HG03280 (cell line): ENCODE measurements at regions not wholly inside any gene's neighbourhood (a gene's known extent, or its start where the extent isn't known, plus 50 kb on each side); places are given as distances from the start of the nearest gene placed in this dataset.
"Not testable (repeated sequence)": the region's sequence is repeated elsewhere in the genome, so short reads cannot be mapped to it uniquely, and the experiment has no call there.

Experiments used
- ATAC-seq: cut with Tn5 transposase; IDR thresholded peaks from one replicate; pipeline ENCODE4 v1.9.1; 2021; ENCODE audit warnings: mild to moderate bottlenecking, moderate library complexity; ENCODE audit not compliant: unreplicated experiment

DNA sequence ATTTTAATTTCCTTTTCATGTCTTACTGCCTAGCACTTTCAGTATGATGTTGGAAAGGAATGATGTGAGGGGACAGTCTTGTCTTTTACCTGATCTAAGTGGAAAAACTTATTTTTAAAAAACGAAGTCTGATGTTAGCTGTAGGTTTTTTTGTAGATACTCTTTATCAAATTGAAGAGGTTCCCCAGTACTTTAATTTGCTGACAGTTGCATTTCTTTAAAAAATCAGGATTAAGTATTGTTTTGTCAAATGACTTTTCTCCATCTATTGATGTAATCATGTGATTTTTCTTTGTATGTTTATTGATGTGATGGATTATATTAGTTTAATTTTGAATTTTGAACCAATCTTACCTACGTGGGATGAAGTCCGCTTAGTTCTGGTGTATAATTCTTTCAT, 568.4 kb upstream of the AGA start:
- ATAC-seq: no peak

DNA sequence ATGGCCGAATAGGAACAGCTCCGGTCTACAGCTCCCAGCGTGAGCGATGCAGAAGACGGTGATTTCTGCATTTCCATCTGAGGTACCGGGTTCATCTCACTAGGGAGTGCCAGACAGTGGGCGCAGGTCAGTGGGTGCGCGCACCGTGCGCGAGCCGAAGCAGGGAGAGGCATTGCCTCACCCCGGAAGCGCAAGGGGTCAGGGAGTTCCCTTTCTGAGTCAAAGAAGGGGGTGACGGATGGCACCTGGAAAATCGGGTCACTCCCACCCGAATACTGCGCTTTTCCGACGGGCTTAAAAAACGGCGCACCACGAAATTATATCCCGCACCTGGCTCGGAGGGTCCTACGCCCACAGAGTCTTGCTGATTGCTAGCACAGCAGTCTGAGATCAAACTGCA, 572.8 kb upstream of the AGA start:
- ATAC-seq: not testable (repeated sequence)

DNA sequence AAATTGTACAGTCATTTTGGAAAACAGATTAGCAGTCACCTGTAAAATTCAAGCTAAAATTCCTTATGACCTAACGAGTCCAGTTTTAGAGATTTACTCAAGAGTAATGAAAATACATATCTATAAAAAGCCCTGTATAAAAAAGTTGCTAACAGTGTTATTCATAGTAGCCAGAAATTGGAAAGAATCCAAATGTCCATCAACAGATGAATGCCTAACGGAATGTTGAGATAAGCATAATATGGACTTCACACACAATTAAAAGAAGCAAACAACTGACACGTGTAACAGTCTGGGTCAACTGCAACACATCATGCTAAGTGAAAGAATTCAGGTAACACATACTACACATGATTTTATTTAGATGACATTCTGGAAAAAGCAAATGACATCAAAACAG, 584.8 kb upstream of the AGA start:
- ATAC-seq: no peak

DNA sequence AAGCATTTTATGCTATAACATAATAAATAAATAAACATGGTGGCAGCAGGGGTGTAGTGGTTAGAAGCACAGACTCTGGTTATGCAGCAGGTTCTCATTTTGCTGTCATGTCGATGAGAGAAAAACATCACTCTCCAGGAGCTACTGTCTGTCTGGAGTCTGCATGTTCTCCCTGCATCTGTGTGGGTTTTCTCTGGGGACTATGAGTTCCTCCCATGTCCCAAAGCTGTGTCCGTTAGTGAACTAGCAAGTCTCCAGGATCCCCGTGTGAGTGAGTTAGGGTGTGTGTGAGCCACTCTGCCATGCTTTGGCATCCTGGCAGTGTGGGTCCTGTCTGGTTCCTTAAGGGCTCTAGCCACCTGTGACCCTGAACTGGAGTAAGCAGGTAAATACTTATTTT, 585.6 kb upstream of the AGA start:
- no peak for ATAC-seq

DNA sequence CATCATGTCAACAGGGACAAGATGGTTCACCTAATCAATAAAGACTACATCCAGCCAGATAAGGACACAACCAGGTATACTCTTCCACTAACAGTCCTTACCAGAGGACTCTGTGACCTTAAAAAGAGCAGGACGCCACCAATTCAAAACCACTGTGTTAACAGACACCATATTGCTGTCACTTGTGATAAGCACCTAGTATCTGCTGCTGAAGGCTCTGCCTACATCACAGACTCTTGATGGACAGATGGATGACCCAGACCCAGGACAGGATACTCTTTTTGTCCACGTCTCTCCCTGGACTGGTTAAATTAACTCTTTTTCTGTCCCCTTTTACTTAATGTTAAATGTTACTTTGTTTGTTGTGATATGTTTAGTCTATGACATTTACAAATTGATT, 586.2 kb upstream of the AGA start:
- ATAC-seq: no peak

DNA sequence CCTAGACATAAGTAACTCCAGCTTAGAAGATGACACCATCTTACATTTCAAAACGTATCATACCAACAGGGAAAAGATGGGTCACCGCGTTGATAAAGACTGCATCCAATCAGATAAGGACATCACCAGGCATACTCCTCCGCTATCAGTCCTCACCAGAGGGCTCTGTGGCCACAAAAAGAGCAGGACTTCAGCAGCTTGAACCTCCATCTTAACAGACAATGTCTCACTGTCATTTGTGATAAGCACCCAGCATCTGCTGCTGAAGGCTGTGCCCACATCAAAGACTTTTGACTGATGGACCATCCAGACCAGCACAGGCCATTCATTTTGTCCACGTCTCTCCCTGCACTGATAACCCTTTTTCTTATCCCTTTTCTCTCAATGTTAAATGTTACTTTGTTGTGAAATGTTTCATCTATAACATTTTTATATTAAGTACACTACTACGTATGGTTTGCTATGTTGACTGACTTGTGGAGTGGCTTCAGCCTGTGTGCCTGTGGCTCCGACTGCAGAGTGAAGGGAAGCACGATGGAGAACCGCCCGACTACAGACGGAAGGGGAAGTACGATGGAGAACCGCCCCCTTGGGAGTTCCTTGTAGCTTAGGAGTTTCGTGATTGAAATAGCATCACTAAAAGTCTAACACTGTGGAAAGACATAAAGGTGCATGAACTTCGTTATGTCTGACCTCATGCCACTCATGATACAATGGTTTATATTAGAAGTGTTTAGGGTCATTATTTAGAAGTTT, 595.4 kb upstream of the AGA start:
- ATAC-seq: no peak

DNA sequence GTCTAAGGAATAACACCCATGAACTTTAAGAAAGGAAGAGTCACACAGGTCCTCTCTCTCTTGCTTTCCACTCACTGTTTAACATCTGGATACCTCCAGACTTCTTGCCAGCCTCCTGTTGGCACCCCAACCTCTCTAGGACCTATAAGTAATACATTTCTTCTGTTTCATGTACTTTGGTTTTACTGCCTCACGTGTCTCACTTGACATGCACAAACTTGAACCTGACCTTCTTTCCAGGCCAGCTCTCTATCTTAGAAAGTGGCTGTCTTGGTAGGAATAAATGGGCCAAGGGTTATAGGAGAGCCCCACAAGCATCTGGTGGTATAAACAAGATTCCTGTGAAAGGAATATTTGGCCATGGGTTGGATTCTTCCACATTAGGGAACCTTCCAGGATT, 614.8 kb upstream of the AGA start:
- ATAC-seq: no peak

DNA sequence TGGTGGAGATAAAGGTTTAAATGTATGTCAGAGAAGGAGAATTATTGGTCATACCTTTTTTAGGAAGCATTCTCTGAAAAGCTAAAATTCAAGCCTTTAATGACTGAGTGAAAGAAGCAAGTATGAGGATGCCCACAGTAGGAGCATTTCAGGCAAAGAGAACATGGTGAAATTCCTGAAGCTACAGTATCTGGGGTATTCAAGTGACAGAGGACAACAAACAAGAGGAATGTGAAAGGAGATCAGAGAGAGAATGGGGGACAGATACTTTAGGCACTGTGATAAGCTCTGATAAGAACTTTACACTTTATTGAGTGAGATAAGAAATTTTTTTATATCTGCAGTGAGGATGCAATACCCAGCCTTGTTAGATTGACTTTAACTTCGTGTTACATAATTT, 621.3 kb upstream of the AGA start:
- no peak for ATAC-seq

DNA sequence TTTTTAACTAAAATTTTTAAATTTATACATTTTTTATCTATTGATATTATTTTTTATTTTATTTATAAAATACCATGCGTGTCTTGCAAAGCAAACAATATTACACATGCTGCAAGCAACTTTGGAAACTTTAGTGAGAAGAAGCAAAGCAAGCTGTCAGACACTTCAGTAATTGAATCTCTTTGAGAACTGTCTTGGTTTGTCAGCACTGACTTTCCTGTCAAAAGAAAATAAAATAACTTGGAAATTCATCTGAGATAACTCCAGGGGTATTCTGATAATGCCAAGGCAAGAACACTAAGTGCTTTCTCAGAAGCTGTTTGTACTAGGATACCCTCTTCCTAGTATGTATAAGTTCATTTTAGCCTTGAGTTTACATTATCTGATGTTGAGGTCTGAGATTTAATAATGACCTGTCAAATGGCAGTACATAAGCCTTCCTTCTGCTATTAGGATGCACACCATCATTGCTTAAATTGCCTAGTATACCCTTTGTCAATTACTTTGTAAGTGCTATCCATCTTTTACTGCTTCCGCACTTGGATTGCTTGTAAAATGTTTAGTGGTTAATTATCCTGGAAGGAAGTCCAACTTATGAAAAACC, 624.2 kb upstream of the AGA start:
- ATAC-seq: no peak

DNA sequence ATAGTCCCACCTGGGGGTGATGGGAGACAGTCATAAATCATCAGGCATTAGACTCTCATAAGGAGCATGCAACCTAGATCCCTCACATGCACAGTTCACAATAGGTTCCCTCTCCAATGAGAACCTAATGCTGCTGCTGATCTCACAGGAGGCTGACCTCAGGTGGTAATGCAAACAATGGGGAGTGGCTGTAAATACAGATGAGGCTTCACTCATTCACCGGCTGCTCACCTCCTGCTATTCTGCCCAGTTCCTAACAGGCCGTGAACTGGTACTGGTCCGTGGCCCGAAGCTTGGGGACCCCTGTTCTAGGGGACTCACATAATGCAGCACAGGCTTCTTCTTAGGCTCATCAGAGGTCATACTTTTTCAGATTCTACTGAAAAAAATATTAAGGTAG, 625.9 kb upstream of the AGA start:
- ATAC-seq: no peak

DNA sequence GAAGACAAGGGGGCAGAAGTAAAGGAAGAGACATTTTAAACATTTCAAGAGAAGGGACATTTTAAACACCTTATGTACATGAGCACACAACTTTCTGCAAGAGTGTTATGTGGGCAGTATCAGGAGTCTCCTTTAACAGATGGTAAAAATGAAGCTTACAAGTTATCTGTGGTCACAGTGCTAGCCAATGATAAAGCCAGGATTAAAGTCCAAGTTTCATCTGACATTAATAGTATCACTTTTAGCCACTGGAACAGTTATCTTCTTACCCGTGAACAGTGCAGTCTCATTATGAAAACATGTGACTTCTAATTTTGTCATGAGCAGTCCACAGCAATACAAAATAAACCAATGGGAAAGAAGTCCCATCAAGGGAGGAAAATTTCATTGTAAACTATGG, 627.9 kb upstream of the AGA start:
- ATAC-seq: no peak

DNA sequence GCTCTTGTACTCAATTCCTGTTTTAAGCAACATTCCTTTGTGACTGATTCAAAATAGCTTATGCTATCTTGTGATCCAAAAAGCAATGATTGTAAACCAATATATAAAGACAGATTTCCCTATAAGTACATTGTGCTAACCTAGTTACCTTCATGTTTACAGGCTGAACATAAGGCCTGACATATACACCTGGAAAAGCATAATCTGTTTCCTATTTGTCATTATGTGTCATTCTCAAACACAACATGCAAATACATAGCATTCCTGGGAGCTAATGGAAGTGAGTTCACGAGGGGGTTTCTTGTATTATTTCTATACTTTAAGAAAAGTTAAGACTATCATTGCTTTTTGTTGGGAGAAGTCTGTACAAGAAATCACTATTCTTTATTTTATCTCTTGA, 638.1 kb upstream of the AGA start:
- ATAC-seq: no peak

DNA sequence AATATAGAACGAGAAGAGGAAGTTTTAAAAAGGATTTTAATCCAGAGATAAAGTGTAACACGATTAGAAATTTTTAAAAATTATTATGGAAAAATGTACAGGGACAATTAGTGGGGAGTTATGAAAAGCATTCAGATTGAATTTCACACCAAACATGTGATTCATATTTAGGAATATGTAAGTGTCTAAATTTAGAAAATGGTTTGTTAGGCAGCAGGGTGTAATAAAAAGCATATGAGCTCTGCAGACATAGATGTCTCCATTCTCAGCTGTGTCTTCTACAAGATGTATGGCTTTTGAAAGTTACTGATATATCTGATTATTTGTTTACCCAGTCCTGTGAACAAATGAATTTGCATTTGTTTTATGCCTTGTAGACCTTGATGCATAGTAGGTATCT, 638.9 kb upstream of the AGA start:
- ATAC-seq: no peak

DNA sequence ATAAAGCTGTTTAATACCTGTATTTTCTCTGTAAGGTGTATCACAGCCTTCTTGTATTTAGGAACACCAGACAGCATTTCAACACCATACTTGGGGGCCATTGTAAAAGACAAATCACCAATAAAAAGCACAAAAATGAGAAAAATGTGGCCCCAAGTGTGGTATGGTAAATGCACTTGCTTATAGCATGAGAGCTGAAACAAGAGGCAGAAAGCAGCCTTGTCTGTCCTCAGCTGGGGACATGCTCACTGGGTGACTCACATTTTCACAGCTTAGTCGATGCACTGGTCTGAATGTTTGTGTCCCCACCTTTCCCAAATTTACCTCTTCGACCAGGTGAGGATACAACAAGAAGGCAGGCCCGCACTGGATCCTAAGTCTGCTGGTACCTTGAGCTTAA, 639.7 kb upstream of the AGA start:
- ATAC-seq: no peak

DNA sequence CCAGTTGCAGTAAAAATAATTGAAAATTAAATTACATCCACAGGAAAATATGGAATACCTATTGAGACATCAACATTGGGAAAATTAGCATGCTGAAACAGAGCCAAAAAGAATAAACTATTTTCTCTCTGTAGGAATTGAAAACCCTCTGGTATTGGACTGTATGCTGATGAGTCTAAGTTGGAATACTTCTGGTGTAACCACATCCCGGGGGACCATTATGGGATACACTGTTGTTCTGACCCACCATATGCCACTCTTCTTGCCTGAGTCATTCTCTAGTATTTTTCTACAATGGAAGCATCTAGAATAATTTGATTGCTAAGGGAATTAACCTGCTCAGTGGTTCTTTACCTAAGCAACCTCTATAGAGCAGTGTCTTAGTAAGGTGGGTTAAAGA, 640.7 kb upstream of the AGA start:
- no peak for ATAC-seq

DNA sequence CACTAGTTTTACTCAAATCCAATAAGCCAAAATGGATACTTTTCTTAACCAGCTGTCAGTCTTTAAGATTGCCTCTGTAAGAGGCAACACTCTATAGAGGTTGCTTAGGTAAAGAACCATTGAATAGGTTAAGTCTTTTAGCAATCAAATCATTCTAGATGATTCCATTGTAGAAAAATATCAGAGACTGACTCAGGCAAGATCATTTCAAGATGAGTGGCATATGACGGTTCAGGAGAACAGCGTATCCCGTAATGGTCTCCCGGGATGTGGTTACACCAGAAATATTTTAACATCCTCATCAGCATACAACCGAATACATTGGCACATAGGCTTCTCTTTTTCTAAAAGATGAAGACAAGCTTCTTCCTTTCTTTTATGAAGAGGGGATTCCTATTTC, 641.7 kb upstream of the AGA start:
- ATAC-seq: no peak

DNA sequence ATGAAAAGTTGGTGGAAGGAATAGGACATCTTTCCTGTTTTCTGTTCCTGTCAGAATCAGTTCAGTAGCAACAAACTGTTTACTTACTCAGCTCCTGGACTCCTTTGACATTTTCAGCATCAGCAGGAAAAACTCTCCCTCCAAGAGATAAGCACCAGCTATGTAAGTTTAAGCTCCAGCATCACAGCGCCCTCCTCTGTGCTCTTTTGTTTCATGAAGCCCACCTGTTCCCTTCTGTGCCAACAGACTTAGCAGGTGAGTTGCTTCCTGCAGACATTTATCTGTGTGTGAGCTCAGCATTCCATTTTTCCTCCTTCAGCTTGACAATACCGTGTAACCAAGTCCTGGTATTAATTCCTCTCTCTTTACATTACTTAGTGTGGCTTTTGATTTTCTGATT, 644.1 kb upstream of the AGA start:
- no peak for ATAC-seq

DNA sequence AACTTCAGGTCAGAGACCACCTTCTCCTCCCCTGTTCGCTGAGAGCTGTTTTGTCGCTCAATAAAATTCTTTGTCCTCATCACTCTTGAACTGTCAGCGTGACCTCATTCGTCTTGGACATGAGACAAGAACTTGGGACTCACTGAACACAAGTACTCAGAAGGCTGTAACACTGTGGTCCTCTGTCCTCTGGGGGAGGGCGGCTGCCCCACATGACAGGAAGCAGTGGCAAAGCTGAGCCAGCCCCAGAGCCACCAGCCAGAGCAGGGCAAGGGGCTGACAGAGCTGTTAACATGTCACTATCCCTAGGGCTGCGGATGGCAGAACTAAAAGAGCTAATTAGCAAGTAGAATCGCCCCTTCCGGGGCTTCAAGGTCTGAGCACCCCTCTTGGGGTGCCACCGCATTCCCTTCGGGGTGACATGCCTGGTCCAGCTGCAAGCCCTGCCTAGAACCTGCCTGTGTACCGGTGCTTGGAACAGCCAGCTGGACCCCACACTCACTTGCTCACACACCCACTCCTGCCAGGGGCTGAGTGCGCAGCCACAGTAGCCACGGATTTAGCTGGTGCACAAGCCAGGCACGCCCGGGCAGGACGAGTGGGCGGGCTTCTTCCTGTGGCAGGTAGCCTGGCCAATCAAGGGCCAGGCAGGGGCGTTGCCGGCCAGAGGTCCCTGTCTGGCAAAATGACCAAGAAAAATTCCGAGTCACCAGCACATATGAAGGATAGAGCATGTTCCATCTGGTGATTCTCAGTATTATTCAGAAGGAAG, 648.6 kb upstream of the AGA start:
- ATAC-seq: no peak

DNA sequence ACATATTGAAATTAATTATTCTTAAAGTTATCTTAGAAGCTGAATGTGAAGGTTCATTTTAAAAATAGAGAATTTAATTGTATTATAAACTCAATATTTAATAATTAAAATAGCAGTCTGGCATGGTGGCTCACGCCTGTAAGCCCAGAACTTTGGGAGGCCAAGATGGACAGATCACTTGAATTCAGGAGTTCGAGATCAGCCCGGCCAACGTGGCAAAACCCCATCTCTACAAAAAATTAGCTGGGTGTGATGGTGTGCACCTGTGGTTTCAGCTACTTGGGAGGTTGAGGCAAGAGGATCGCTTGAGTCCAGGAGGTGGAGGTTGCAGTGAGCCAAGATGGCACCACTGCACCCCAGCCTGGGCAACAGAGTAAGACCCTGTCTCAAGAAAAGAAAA, 659.9 kb upstream of the AGA start:
- no peak for ATAC-seq

DNA sequence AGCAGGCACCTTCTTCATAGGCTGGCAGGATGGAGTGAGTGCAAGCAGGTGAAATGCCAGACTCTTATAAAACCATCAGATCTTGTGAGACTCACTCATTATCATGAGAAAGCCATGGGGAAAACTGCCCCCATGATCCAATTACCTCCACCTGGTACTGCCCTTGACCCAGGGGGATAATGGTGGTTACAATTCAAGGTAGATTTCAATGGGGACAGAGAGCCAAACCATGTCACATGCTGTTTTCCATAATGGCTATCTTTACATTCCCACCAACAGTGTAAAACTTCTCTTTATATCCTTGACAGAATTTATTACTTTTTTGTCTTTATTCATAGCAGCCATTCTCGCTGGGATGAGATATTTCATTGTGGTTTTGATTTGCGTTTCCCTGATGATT, 663.0 kb upstream of the AGA start:
- no peak for ATAC-seq

DNA sequence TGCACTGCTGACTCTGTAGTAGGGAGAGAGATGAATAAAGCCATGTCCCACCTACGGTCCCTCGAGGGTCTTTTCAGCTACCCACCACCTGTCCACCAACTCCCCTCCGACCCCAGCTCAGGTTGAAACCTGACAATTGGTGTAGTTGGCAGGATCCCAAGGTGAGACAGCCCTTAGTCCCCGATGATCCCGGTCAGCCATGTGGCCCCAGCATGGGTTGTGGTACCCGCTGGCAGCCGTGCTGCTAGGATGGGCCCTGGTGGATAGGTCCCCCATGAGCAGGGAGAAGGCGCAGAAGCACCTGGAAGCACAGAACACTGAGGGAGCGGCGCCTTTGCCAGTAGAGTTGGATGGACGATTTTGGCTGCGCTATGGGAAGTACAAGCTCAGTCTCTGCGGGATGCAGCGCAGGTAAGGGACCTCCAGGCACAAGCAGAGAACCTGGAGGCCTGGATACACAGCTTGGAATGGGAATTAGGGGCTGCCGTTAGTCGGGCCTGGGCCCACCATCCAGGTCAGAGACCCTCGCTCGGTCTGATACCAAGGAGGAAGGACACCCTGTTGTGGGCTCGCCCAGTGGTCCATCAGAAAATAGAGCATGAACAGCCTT, 694.6 kb upstream of the AGA start:
- no peak for ATAC-seq
